Non-pigmented ciliary epithelial cell (primary cell): ENCODE measurements at regions not wholly inside any gene's neighbourhood (a gene's known extent, or its start where the extent isn't known, plus 50 kb on each side); places are given as distances from the start of the nearest gene placed in this dataset.
"Not testable (repeated sequence)": the region's sequence is repeated elsewhere in the genome, so short reads cannot be mapped to it uniquely, and the experiment has no call there.

Experiments
- DNase-seq: peaks from one replicate; pipeline ENCODE4 v3.0.0-alpha.2; 2010; ENCODE audit warnings: low read depth

GRCh38 chr6:170193326-170193821 is 97.5 kb downstream of the DLL1 start:
- DNase-seq = no peak

GRCh38 chr6:170192905-170193304 is 98.0 kb downstream of the DLL1 start:
- no peak for DNase-seq

- DNase-seq = not testable (repeated sequence)
Measured at GRCh38 chr6:170192101-170192500, 98.8 kb downstream of the DLL1 start.

- DNase-seq = no peak
Measured at GRCh38 chr6:170190046-170190445, 100.8 kb downstream of the DLL1 start.

GRCh38 chr6:170189236-170189635 is 101.6 kb downstream of the DLL1 start:
- DNase-seq = no peak

GRCh38 chr6:170188571-170189001 is 102.3 kb downstream of the DLL1 start:
- no peak for DNase-seq

- DNase-seq = no peak
Measured at GRCh38 chr6:170187669-170188566, 103.0 kb downstream of the DLL1 start.

- no peak for DNase-seq
Measured at GRCh38 chr6:170186941-170187668, 103.8 kb downstream of the DLL1 start.

GRCh38 chr6:170186006-170186935 is 104.6 kb downstream of the DLL1 start:
- DNase-seq = no peak

GRCh38 chr6:170185175-170185978 is 105.5 kb downstream of the DLL1 start:
- no peak for DNase-seq

- DNase-seq = no peak
Measured at GRCh38 chr6:170184316-170184715, 106.6 kb downstream of the DLL1 start.

- no peak for DNase-seq
Measured at GRCh38 chr6:170183521-170183920, 107.4 kb downstream of the DLL1 start.

- no peak for DNase-seq
Measured at GRCh38 chr6:170182781-170183120, 108.1 kb downstream of the DLL1 start.

- no peak for DNase-seq
Measured at GRCh38 chr6:170182093-170182780, 108.6 kb downstream of the DLL1 start.

- no peak for DNase-seq
Measured at GRCh38 chr6:170181338-170181690, 109.6 kb downstream of the DLL1 start.

- no peak for DNase-seq
Measured at GRCh38 chr6:170180671-170181337, 110.1 kb downstream of the DLL1 start.

GRCh38 chr6:170179616-170180324 is 111.1 kb downstream of the DLL1 start:
- DNase-seq = no peak

GRCh38 chr6:170178561-170179477 is 112.1 kb downstream of the DLL1 start:
- peak; percentile 18 for DNase-seq
